Panc1 (cell line): ENCODE measurements at regions not wholly inside any gene's neighbourhood (a gene's known extent, or its start where the extent isn't known, plus 50 kb on each side); places are given as distances from the start of the nearest gene placed in this dataset.

Experiments
- ATAC-seq: fragments of 200-7000 bp; cut with Tn5 transposase; 2 replicates; pipeline ENCODE4 v1.9.1; 2020; ENCODE audit warnings: mild to moderate bottlenecking, moderate library complexity
- BruUV-seq: library from RNA; stranded (reverse); fragments of 400-500 nt; replicated peaks from 2 replicates; lab custom pipeline; 2021; lab: Mats Ljungman, UMichigan
- CTCF ChIA-PET: fragments of 300-600 bp; sonication (Branson Sonifier 250); formaldehyde crosslinking; loops from one replicate; lab custom pipeline; 2022; ENCODE audit warnings: antibody characterized with exemption; lab: Charles Lee
- POLR2A ChIA-PET: fragments of 300-600 bp; sonication (Branson Sonifier 250); formaldehyde crosslinking; loops from one replicate; lab custom pipeline; 2022; ENCODE audit warnings: antibody characterized with exemption; lab: Charles Lee
- DNase-seq: peaks from one replicate; pipeline ENCODE4 v3.0.0-alpha.2; 2010; ENCODE audit warnings: low read depth, low spot score
- H3K27ac ChIP-seq: 2 replicates; pipeline ENCODE4 v1.5.1; 2011; ENCODE audit warnings: mild to moderate bottlenecking, low read length, inconsistent platforms
- H3K27me3 ChIP-seq: fragments of 200-500 bp; sonication (Bioruptor generic); 2 replicates; pipeline ENCODE4 v1.6.0; 2014; ENCODE audit warnings: low read length, inconsistent platforms; ENCODE audit not compliant: control insufficient read depth, insufficient read depth
- H3K36me3 ChIP-seq: fragments of 200-500 bp; sonication (Bioruptor generic); 2 replicates; pipeline ENCODE4 v1.5.1; 2014; ENCODE audit warnings: inconsistent platforms, mild to moderate bottlenecking, low read length, moderate library complexity; ENCODE audit not compliant: control insufficient read depth, insufficient read depth
- H3K4me1 ChIP-seq: 2 replicates; pipeline ENCODE4 v1.5.1; 2011; ENCODE audit warnings: inconsistent platforms, mild to moderate bottlenecking, low read length, moderate library complexity; ENCODE audit not compliant: control insufficient read depth, insufficient read depth
- H3K4me3 ChIP-seq, 2 experiments: 2 replicates each; pipeline ENCODE4 v1.5.1; 2011 to 2012; ENCODE audit warnings: low read depth in 2 of 2, low read length in 2 of 2, mild to moderate bottlenecking in 2 of 2, inconsistent platforms in 1 of 2, moderate library complexity in 1 of 2
- H3K9me3 ChIP-seq: fragments of 200-500 bp; sonication (Bioruptor generic); 2 replicates; pipeline ENCODE4 v1.5.1; 2014; ENCODE audit warnings: low read depth, mild to moderate bottlenecking, inconsistent platforms, low read length, moderate library complexity; ENCODE audit not compliant: control insufficient read depth, insufficient read depth
- POLR2AphosphoS5 ChIP-seq: IDR thresholded peaks from 2 replicates; pipeline ENCODE4 v1.6.1; 2012; ENCODE audit warnings: mild to moderate bottlenecking, low read depth, low read length, moderate library complexity
- SIN3A ChIP-seq: IDR thresholded peaks from 2 replicates; pipeline ENCODE4 v1.6.1; 2012; ENCODE audit warnings: low read depth, mild to moderate bottlenecking, low read length, moderate library complexity, borderline replicate concordance; ENCODE audit not compliant: insufficient read depth
- TCF7L2 ChIP-seq: IDR thresholded peaks from 2 replicates; pipeline ENCODE4 v1.6.1; 2011; ENCODE audit warnings: mild to moderate bottlenecking, low read depth, low read length, inconsistent platforms
- in situ Hi-C: cut with HindIII; loops from 2 replicates; pipeline ENCODE4 v1.10.0; 2016; ENCODE audit warnings: low sequenced_read_pairs, low pct_unique_long_range_greater_than_20kb
- intact Hi-C: fragments of 100-400 bp; cut with micrococcal nuclease; formaldehyde crosslinking; loops from one replicate; pipeline ENCODE4 v1.10.0; 2022; ENCODE audit not compliant: unreplicated experiment
- TF ChIP-seq, protein P1 (sequence below), 2 experiments: IDR thresholded peaks; 2 replicates each; pipeline ENCODE4 v1.6.1; 2011 to 2012; ENCODE audit warnings: low read depth in 2 of 2, control low read depth in 1 of 2, low read length in 1 of 2, mild to moderate bottlenecking in 1 of 2, moderate library complexity in 1 of 2; ENCODE audit not compliant: insufficient read depth in 1 of 2
- TF ChIP-seq, protein P2 (sequence below): fragments of 450-650 bp; IDR thresholded peaks from 2 replicates; pipeline ENCODE4 v1.5.1; 2017; ENCODE audit warnings: mild to moderate bottlenecking

DNA sequence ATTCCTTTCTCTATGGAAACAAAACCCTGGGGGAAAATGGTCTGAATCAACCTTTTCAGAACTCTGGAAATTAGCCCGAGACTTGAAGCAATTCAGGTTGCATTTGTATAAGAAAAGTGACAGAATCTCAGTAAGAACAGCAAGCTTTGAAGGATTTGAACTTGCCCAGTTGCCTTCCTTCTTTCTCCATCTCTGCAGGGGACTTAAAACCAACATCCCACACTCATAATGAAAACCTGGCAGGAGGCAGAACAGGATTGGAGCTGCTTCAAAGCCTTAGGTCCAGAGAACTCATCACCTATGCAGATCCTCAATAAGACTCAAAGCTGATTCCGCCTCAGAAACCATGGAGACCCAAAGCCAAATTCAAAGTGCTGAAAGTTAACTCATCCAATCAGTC is 790.5 kb upstream of the ID2 start:
- H3K4me1 ChIP-seq, result no peaks in the 10 kb centered on the region
- BruUV-seq, result no TSS peak
- DNase-seq, result no peak
- no peaks in the 10 kb centered on the region for H3K9me3 ChIP-seq
- ChIA-PET POLR2A (no interaction called here), CTCF (no interaction called here)
- H3K36me3 ChIP-seq, result no peaks in the 10 kb centered on the region
- no peak overlapping the region for H3K27ac ChIP-seq
- H3K4me3 ChIP-seq, result no peak overlapping the region
- no peak for ATAC-seq
- in situ Hi-C loops, result no loop called here
- intact Hi-C loops, result loop anchor here (1.0 kb wide), 1 partner anchor 18 kb away; no protein-coding TSS in a partner anchor
- TF ChIP-seq, protein P1, sequence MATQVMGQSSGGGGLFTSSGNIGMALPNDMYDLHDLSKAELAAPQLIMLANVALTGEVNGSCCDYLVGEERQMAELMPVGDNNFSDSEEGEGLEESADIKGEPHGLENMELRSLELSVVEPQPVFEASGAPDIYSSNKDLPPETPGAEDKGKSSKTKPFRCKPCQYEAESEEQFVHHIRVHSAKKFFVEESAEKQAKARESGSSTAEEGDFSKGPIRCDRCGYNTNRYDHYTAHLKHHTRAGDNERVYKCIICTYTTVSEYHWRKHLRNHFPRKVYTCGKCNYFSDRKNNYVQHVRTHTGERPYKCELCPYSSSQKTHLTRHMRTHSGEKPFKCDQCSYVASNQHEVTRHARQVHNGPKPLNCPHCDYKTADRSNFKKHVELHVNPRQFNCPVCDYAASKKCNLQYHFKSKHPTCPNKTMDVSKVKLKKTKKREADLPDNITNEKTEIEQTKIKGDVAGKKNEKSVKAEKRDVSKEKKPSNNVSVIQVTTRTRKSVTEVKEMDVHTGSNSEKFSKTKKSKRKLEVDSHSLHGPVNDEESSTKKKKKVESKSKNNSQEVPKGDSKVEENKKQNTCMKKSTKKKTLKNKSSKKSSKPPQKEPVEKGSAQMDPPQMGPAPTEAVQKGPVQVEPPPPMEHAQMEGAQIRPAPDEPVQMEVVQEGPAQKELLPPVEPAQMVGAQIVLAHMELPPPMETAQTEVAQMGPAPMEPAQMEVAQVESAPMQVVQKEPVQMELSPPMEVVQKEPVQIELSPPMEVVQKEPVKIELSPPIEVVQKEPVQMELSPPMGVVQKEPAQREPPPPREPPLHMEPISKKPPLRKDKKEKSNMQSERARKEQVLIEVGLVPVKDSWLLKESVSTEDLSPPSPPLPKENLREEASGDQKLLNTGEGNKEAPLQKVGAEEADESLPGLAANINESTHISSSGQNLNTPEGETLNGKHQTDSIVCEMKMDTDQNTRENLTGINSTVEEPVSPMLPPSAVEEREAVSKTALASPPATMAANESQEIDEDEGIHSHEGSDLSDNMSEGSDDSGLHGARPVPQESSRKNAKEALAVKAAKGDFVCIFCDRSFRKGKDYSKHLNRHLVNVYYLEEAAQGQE (IDR thresholded peaks at IDR 0.05; ENCODE audit: insufficient read depth in 1 of 2, low read depth in 2 of 2, low read length in 1 of 2), result no peak
- no peak for TF ChIP-seq SIN3A
- TF ChIP-seq, protein P2, sequence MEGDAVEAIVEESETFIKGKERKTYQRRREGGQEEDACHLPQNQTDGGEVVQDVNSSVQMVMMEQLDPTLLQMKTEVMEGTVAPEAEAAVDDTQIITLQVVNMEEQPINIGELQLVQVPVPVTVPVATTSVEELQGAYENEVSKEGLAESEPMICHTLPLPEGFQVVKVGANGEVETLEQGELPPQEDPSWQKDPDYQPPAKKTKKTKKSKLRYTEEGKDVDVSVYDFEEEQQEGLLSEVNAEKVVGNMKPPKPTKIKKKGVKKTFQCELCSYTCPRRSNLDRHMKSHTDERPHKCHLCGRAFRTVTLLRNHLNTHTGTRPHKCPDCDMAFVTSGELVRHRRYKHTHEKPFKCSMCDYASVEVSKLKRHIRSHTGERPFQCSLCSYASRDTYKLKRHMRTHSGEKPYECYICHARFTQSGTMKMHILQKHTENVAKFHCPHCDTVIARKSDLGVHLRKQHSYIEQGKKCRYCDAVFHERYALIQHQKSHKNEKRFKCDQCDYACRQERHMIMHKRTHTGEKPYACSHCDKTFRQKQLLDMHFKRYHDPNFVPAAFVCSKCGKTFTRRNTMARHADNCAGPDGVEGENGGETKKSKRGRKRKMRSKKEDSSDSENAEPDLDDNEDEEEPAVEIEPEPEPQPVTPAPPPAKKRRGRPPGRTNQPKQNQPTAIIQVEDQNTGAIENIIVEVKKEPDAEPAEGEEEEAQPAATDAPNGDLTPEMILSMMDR, result no peak
- no peak for TF ChIP-seq TCF7L2
- TF ChIP-seq POLR2AphosphoS5, result no peak
- no peaks in the 10 kb centered on the region for H3K27me3 ChIP-seq

DNA sequence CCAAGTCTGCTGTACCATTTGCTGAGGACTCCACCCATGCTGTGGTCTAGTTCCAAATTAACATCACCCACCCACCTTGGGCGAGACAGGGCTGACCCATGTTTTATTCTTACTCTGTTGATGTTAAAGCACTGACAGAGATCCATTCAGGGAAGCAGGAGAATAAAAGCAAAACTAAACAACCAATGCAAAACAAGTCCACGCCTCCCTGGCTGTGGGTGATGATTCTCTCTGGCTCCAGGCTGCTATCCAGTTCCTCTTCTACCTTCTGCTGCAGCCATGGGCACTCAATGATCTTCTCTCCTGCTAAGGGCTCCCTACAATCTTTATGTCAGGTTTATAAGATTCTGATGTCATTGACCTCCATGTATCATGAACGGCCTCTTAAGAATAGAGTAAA is 786.6 kb upstream of the ID2 start:
- CTCF ChIA-PET, result no interaction called here
- DNase-seq (no peak), ATAC-seq (no peak)
- BruUV-seq, result no TSS peak
- no peaks in the 10 kb centered on the region for H3K36me3 ChIP-seq
- H3K4me1 ChIP-seq, result no peaks in the 10 kb centered on the region
- TF ChIP-seq TCF7L2 (no peak), POLR2AphosphoS5 (no peak), SIN3A (no peak)
- TF ChIP-seq, protein P2, result no peak
- TF ChIP-seq, protein P1 (IDR thresholded peaks at IDR 0.05; ENCODE audit: insufficient read depth in 1 of 2, low read depth in 2 of 2, low read length in 1 of 2), result no peak
- POLR2A ChIA-PET, result no interaction called here
- H3K27me3 ChIP-seq, result no peaks in the 10 kb centered on the region
- no peak overlapping the region for H3K4me3 ChIP-seq
- intact Hi-C loops (no loop called here), in situ Hi-C loops (no loop called here)
- H3K9me3 ChIP-seq, result no peaks in the 10 kb centered on the region
- no peak overlapping the region for H3K27ac ChIP-seq
